NCI-H146 (cell line): ENCODE measurements at regions not wholly inside any gene's neighbourhood (a gene's known extent, or its start where the extent isn't known, plus 50 kb on each side); places are given as distances from the start of the nearest gene placed in this dataset.

Experiments used
- DNase-seq: peaks from one replicate; lab custom pipeline; 2025; lab: John Stamatoyannopoulos, UW

DNA sequence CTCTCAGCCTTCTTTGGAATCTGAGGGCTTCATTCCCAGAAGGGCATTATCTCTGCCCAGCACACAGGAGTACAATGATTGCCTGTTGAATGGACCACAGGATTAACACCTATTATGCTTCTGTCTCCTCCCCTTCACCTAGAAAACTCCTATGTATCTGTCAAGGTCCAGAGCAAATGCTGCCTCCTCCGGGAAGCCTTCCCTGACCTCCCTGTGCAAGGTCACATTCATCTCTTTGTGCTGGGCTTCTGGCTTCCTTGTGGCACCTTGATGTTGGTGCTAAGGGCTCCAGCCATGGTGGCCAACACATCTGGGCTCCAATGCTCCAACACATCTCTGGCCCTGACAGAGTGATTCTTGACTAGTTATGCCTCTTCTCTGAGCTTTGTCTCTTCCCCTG lies 49.9 kb upstream of the ATP2B2 start:
- DNase-seq, result no peak

DNA sequence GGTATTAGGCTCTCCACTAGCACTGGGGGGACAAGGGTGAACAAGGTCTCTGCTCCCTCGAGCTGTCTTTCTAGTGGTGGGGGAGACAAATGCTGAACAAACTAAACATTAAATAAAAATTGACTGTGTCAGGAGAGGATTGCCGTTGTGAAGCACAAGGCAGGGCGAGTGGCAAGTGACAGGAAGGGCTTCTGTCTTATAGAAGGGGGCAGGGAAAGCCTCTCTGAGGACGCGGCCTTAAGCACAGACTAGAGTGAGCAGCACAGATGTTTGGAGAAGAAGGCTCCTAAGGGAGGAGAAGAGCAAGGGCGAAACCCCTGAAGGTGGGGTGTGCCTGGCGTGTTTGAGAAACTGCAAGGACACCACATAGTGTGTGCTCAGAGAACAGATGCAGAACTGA lies 50.9 kb upstream of the ATP2B2 start:
- DNase-seq, result no peak

GRCh38 chr3:10557250-10557649 lies 51.9 kb upstream of the ATP2B2 start:
- no peak for DNase-seq

GRCh38 chr3:10557781-10558373 lies 52.5 kb upstream of the ATP2B2 start:
- DNase-seq, result no peak

DNA sequence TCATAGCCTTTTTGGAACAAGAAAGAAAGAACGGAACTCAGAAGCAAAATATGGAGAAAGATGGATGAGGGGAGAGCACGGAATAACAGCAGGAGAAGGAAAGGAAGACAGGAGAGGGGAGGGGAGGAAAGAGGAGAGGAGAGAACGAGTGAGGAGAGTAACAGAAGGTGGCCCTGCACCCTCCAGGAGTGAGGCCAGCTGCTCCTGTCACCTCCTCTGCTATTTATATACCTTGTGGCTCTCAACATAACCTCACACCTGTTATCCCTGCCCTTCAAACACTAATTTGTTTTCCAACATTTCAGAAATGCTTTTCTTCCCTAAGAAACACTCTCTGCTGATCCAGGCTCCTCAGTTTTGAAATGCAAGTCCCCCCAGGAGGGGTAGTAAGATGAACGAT lies 53.4 kb upstream of the ATP2B2 start:
- no peak for DNase-seq

DNA sequence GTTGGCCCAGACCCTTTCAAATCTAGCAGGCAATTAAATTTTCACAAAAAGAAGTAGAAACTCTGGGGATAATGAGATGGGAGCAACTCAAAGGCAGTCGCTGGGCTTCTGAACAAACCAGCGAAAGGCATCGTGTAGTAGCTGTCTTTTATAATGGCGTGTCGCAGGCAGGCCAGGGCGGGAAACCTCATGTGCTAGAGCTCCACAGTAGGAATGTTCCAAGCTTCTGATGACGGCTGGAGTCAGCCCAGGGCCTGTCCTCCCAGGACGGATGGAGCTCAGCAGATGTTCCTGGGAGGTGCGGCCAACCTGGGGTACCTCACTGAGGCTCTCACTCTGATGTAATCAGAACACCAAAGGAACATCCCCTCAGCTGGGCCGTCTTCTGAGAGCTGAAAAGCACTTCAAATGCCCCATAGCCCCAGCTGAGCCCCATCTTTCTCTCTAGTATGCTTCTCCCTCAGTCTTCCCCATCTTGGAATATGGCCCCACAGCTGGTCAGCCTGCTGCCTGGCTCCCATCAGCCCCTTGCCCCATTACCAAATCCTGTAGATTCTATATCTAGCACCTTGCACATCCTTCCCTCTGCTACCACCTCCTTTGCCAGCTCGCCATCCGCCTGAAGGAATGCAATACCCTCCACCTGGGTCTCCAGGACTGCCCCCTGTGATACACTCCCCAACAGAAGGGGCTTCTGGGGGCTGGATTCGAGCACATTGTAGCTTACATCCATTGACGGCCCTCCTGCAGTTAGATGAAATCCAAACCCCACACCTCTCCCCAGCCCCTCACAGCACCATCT lies 54.9 kb upstream of the ATP2B2 start:
- no peak for DNase-seq

DNA sequence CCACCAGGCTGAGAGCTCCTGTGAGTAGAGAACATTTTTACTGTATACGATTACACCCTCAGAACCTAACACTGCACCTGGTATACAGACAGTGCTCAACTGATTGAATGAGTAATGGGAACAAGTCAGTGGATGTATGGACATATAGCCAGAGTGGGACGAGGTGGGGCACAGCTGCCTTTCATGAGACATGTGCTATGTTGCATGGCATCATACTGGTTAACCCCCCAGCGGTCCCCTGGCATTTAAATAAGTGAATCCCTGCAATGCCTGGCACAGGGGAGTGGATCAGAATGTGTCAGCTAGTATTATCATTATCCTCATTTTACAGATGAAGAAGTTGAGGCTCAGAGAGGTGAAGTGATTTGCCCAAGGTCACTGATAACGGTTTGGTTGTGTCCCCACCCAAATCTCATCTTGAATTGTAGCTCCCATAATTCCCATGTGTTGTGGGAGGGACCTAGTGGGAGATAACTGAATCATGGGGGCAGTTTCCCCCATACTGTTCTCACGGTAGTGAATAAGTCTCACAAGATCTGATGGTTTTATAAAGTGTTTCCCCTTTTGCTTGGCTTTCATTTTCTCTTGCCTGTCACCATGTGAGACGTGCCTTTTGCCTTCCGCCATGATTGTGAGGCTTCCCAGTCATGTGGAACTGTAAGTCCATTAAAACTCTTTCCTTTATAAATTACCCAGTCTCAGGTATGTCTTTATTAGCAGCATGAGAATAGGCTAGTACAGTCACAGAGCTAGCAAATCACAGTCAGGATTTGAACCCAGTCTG lies 56.0 kb upstream of the ATP2B2 start:
- DNase-seq, result no peak

DNA sequence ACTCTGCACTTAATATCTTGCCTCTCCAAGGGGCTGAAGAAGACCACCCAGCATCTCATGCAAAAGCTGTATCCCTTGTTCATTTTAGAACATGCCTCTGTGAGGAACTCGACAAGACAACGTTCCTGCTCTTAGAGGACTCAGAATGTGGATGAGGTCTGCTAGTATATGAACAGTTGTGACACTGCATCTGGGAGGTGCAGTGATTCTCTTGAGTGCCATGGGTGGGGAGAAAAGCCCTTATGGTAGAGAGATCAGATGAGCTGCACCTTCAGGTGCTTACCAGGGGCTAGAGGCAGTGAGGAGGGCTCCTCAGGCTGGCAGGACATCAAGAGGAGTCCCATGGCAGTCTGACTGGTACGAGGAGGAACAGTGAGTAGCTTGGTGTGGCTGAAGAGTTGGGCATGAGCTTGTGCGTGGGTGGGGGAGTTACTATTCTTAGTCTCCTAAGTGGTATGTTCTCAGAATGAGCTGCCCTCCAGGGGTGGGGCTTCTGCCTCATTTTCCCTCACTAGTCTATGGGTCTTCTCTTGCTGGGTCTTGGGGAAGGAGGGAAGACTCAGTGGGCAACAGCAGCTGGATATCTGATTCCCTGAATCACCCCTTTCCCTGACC lies 56.7 kb upstream of the ATP2B2 start:
- no peak for DNase-seq

- DNase-seq, result no peak
Observed at GRCh38 chr3:10563396-10563795, 58.0 kb upstream of the ATP2B2 start.

- DNase-seq, result no peak
Observed at GRCh38 chr3:10565814-10566213, 60.4 kb upstream of the ATP2B2 start.

GRCh38 chr3:10566451-10566850 lies 61.1 kb upstream of the ATP2B2 start:
- DNase-seq, result no peak

DNA sequence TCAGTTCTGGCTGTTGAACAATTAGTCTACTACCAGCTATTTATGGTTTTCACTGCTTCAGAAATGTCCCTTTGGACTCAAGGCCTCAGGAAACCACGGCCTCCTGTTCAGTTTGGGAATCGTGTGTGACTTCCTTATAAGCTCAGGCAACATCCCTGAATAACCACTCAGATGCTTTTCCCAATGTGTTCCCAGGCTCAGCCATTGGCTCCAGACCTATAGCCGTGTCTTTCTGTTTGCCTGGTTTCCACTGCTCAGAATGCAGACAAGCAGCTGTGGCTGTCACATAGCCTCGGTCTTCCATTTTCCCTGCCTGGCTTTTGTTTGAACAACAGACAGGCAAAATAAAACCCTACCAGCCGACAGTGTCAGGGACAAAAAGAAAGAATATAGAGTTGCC lies 63.2 kb upstream of the ATP2B2 start:
- no peak for DNase-seq

DNA sequence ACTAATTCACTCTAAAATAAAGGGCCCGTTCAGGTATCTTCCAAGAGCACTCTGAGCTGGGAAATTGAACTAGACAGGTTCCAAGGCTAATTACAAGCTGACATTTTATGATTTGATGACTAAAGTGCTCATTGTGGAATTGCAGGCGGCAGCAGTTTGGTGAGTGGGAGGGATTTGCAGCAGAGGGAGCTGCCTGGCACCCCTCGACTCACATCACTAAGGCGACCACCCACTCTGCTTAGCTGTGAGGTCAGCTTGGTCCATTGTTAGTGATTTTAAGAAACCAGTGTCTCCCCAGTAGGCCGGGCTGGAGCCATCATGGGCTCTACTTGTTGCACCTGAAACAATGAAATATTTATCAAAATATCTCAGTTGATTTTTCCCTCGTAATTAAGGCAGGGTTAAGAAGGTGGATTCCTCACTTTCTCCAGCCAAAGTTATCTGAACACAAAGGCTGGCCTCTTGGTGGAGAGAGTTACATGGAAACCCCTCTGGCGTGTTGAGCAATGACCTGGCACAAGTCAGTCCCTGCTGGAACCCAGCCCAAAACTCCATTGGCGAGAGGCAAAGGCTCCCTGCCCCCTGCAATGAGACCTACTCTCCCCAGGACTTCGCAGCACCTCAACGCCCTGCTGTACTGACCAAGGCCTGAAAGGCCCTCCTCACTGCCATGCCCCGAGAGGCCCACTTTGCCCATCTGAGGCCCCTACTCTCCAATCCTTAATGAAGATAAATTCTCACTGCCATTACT lies 65.0 kb upstream of the ATP2B2 start:
- DNase-seq, result no peak

GRCh38 chr3:10574101-10574620 lies 68.8 kb upstream of the ATP2B2 start:
- no peak for DNase-seq

- DNase-seq, result no peak
Observed at GRCh38 chr3:10575601-10576160, 70.3 kb upstream of the ATP2B2 start.

DNA sequence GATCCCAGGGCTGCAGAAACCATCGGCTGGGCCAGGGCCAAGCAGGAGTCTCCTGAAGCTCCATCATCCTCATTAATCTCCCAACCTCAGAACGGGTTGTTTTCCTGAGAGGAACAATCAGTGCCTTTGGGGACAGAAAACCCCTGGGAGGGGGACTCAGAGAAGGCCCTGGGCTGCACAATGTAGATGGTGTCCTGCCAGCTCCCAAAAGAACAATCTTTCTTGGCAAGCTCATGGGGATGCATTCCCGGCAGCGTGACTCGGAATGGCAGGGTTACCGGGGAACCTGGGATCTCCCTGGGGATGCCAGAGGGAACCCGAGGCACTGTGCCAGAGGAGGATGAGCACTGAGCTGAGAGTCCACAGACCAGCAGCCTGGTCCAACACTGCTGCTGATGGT lies 72.1 kb upstream of the ATP2B2 start:
- no peak for DNase-seq

- no peak for DNase-seq
Observed at GRCh38 chr3:10580426-10580825, 75.0 kb upstream of the ATP2B2 start.

- DNase-seq, result no peak
Observed at GRCh38 chr3:10581251-10581650, 75.9 kb upstream of the ATP2B2 start.

GRCh38 chr3:10581716-10582115 lies 76.3 kb upstream of the ATP2B2 start:
- no peak for DNase-seq

GRCh38 chr3:10582733-10583132 lies 77.3 kb upstream of the ATP2B2 start:
- DNase-seq, result no peak
